PC-3 (cell line): ENCODE measurements at regions not wholly inside any gene's neighbourhood (a gene's known extent, or its start where the extent isn't known, plus 50 kb on each side); places are given as distances from the start of the nearest gene placed in this dataset.

ENCODE experiments used
- CTCF ChIP-seq: fragments of 300-600 bp; sonication (generic); conservative IDR thresholded peaks from 2 replicates; pipeline ENCODE4 v1.5.1; 2017; ENCODE audit warnings: antibody characterized with exemption, low read depth, mild to moderate bottlenecking, low read length
- EZH2phosphoT487 ChIP-seq: fragments of 300-600 bp; sonication (generic); IDR thresholded peaks from 2 replicates; pipeline ENCODE4 v1.6.1; 2018; ENCODE audit warnings: mild to moderate bottlenecking, antibody characterized with exemption, low read length, borderline replicate concordance

GRCh38 chr3:13134166-13134878 lies 61.1 kb upstream of the IQSEC1 start:
- TF ChIP-seq EZH2phosphoT487 (no peak), CTCF (no peak)
